Sigmoid colon (tissue), 6 donors: ENCODE measurements at regions not wholly inside any gene's neighbourhood (a gene's known extent, or its start where the extent isn't known, plus 50 kb on each side); places are given as distances from the start of the nearest gene placed in this dataset.

ENCODE experiments used
- DNase-seq: peaks from one replicate; pipeline ENCODE4 v3.0.0-alpha.2; 2019
- H3K27ac ChIP-seq, 4 donors: fragments of 200-600 bp; sonication (generic); one replicate each; pipeline ENCODE4 v1.5.1; 2016 to 2019; ENCODE audit warnings: mild to moderate bottlenecking in 1 of 4
- H3K27me3 ChIP-seq, 3 donors: fragments of 200-600 bp; sonication (generic); one replicate each; pipeline ENCODE4 v1.5.1; 2019; ENCODE audit warnings: mild to moderate bottlenecking in 1 of 3
- H3K36me3 ChIP-seq, 4 donors: fragments of 200-600 bp; sonication (generic); one replicate each; pipeline ENCODE4 v1.5.1; 2016 to 2019
- H3K4me1 ChIP-seq, 4 donors: fragments of 200-600 bp; sonication (generic); one replicate each; pipeline ENCODE4 v1.5.1; 2017 to 2019
- H3K4me3 ChIP-seq, 4 donors: fragments of 200-600 bp; sonication (generic); one replicate each; pipeline ENCODE4 v1.5.1; 2017 to 2019; ENCODE audit warnings: mild to moderate bottlenecking in 2 of 4, moderate library complexity in 1 of 4
- H3K9me3 ChIP-seq, 4 donors: fragments of 200-600 bp in 3 of 4; sonication (generic) in 3 of 4; one replicate each; pipeline versions ENCODE4 v1.5.1 to v1.6.1; 2013 to 2019
- EP300 ChIP-seq, 4 donors: sonication (generic); formaldehyde crosslinking; IDR thresholded peaks; one replicate each; pipeline ENCODE4 v1.6.1; 2017; ENCODE audit warnings: antibody characterized with exemption in 4 of 4
- POLR2A ChIP-seq, 2 donors: fragments of 450-650 bp; IDR thresholded peaks; one replicate each; pipeline ENCODE4 v1.6.1; 2016; ENCODE audit warnings: antibody characterized with exemption in 2 of 2, mild to moderate bottlenecking in 2 of 2, moderate library complexity in 2 of 2
- POLR2AphosphoS5 ChIP-seq, 4 donors: sonication (generic); formaldehyde crosslinking; IDR thresholded peaks; one replicate each; pipeline ENCODE4 v1.6.1; 2017; ENCODE audit warnings: antibody characterized with exemption in 4 of 4
- WGBS, 2 donors: extraction: QIAGEN DNeasy Blood & Tissue Kit; methylation state at CpG; one replicate each; pipeline ENCODE4 v1.1.7; 2013; 5-methylcytosine and 5-hydroxymethylcytosine counted together
- intact Hi-C: fragments of 100-400 bp; cut with DNase I; formaldehyde crosslinking; loops from one replicate; pipeline ENCODE4 v1.15.1; 2023
- TF ChIP-seq, protein P1 (sequence below), 4 experiments: fragments of 450-650 bp in 3 of 4; fragments of 200-600 bp in 1 of 4; IDR thresholded peaks; one replicate each; pipeline ENCODE4 v1.5.1; 2016 to 2019; ENCODE audit warnings: antibody characterized with exemption in 4 of 4, mild to moderate bottlenecking in 3 of 4, moderate library complexity in 2 of 4
- donor health status: healthy with polysubstance abuse.
- donor health status: healthy.

DNA sequence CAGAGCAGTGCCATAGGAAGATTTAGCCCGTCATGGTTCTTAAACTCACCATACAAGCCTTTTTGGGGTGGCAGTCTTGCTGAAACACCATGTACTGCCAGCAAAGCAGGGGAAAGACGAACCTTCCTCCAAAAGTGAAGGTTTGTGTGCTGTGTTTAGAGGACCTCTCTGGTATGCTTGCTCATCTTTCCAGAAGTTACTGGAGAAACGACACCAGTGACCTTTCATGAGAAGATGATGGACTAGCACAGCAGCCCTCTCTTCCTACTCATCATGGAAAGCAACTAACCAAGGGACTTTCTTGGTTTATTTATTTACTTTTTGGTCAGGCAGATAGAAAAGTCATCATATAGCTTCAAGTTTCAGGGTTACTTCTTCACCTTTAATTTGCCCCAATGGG is 247.4 kb downstream of the PTEN start:
- 82 to 86% methylated on average over 3 of the region's 3 CpGs for WGBS, 2 donors
- TF ChIP-seq POLR2AphosphoS5 (IDR thresholded peaks at IDR 0.05), result no peak
- no peak for TF ChIP-seq POLR2A (IDR thresholded peaks at IDR 0.05)
- no peak for TF ChIP-seq EP300 (IDR thresholded peaks at IDR 0.05)
- no peak for DNase-seq
- no peak overlapping the region for H3K4me3 ChIP-seq
- H3K9me3 ChIP-seq, result no peaks in the 10 kb centered on the region
- no peaks in the 10 kb centered on the region for H3K4me1 ChIP-seq
- H3K27me3 ChIP-seq, result no peaks in the 10 kb centered on the region
- intact Hi-C loops, result loop anchor here (5.0 kb wide), 1 partner anchor 259 kb away; no protein-coding TSS in a partner anchor
- no peak overlapping the region for H3K27ac ChIP-seq
- H3K36me3 ChIP-seq, result no peaks in the 10 kb centered on the region

DNA sequence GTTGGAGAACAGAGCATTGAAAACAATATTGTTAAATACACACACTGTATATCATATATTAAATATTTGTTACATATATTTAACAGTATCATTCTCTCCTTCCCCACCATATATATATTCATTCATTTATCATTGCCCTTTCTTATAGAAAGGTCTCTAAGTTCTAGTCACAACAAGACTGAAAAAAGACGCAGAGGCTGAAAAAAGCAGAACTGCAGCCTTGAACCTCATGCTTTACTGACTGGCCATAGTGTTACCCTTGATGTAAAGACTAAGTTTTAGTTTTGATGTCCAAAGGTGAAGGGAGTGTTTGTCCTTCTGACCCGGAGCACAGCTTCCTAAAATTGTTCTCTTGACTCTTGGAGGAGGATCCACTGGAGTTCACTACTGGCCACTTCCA is 247.9 kb downstream of the PTEN start:
- intact Hi-C loops, result loop anchor here (5.0 kb wide), 1 partner anchor 259 kb away; no protein-coding TSS in a partner anchor
- H3K4me1 ChIP-seq, result no peaks in the 10 kb centered on the region
- no peaks in the 10 kb centered on the region for H3K36me3 ChIP-seq
- TF ChIP-seq, protein P1, sequence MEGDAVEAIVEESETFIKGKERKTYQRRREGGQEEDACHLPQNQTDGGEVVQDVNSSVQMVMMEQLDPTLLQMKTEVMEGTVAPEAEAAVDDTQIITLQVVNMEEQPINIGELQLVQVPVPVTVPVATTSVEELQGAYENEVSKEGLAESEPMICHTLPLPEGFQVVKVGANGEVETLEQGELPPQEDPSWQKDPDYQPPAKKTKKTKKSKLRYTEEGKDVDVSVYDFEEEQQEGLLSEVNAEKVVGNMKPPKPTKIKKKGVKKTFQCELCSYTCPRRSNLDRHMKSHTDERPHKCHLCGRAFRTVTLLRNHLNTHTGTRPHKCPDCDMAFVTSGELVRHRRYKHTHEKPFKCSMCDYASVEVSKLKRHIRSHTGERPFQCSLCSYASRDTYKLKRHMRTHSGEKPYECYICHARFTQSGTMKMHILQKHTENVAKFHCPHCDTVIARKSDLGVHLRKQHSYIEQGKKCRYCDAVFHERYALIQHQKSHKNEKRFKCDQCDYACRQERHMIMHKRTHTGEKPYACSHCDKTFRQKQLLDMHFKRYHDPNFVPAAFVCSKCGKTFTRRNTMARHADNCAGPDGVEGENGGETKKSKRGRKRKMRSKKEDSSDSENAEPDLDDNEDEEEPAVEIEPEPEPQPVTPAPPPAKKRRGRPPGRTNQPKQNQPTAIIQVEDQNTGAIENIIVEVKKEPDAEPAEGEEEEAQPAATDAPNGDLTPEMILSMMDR (IDR thresholded peaks at IDR 0.05), result no peak
- no peak for TF ChIP-seq POLR2AphosphoS5 (IDR thresholded peaks at IDR 0.05)
- TF ChIP-seq EP300 (IDR thresholded peaks at IDR 0.05), result no peak
- no peak for TF ChIP-seq POLR2A (IDR thresholded peaks at IDR 0.05)
- H3K27me3 ChIP-seq, result no peaks in the 10 kb centered on the region
- no peak for DNase-seq
- no peak overlapping the region for H3K27ac ChIP-seq
- no peak overlapping the region for H3K4me3 ChIP-seq
- WGBS, 2 donors, result 75 to 76% methylated on average over 2 of the region's 2 CpGs
- H3K9me3 ChIP-seq, result no peaks in the 10 kb centered on the region

DNA sequence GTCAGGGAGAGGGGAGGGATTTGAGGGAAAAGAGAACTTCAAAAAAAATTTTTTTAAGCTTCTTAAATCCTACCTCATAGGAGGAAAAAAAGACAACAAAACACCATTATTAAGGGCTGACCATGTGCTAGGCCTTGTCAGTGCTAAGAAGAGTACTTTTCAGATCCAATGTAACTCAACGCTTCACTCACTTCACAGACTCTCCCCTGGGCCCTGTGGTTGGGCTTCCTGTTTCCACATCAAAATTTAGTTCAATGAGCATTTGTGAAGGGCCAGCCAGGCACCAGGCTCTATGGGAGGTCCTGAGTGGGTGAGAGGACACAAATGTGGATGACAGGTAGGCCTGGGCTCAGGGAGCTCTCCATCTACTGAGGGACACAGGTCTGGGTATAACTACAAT is 249.8 kb downstream of the PTEN start:
- no peaks in the 10 kb centered on the region for H3K4me1 ChIP-seq

DNA sequence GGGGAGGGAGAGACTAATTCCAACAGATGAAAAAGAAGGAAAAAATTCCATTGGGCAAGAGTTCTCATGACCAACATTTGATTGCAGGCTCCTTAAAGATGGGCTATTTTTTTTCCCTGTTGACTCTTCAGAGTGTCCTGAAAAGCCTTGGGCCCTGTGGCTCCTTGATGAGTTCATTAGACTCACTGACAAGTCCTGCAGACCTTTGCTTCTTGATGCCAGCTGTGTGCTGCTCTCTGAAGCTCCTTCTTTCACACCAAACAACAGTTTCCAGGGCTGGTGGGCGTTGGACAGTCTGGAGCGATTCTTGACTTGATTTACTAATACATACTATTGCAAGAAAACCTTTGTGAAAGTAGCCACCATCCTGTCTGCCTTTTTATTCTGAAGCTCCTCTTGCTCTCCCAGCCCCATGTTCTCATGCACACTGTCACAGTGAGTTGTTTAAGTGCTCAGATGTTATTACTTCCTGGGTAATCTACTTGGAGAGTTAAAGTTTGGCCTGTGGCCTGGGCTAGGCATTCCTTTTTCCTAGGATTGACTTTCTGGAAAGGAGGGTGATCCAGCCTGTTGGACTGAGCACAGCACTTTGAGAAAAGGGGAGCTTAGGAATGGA is 250.3 kb downstream of the PTEN start:
- intact Hi-C loops, result loop anchor here (5.0 kb wide), 1 partner anchor 261 kb away; no protein-coding TSS in a partner anchor
- Histone ChIP-seq H3K4me3 (no peak overlapping the region), H3K4me1 (no peaks in the 10 kb centered on the region), H3K9me3 (no peaks in the 10 kb centered on the region), H3K27ac (no peak overlapping the region), H3K36me3 (no peaks in the 10 kb centered on the region), H3K27me3 (no peaks in the 10 kb centered on the region)
- TF ChIP-seq EP300 (IDR thresholded peaks at IDR 0.05), result no peak
- TF ChIP-seq POLR2AphosphoS5 (IDR thresholded peaks at IDR 0.05), result no peak
- TF ChIP-seq, protein P1 (IDR thresholded peaks at IDR 0.05), result no peak
- TF ChIP-seq POLR2A (IDR thresholded peaks at IDR 0.05), result no peak
- no peak for DNase-seq
- WGBS, 2 donors, result 71 to 95% methylated on average over 2 of the region's 2 CpGs

More for the DNA sequence above, 249.8 kb downstream of the PTEN start:
- Histone ChIP-seq H3K27ac (no peak overlapping the region), H3K4me3 (no peak overlapping the region), H3K9me3 (no peaks in the 10 kb centered on the region), H3K27me3 (no peaks in the 10 kb centered on the region), H3K36me3 (no peaks in the 10 kb centered on the region)
- DNase-seq, result no peak
- WGBS, 2 donors, result 63 to 92% methylated on average over 1 of the region's 1 CpG
- intact Hi-C loops, result loop anchor here (5.0 kb wide), 1 partner anchor 261 kb away; no protein-coding TSS in a partner anchor
- no peak for TF ChIP-seq EP300 (IDR thresholded peaks at IDR 0.05)
- TF ChIP-seq, protein P1 (IDR thresholded peaks at IDR 0.05), result no peak
- no peak for TF ChIP-seq POLR2AphosphoS5 (IDR thresholded peaks at IDR 0.05)
- no peak for TF ChIP-seq POLR2A (IDR thresholded peaks at IDR 0.05)

DNA sequence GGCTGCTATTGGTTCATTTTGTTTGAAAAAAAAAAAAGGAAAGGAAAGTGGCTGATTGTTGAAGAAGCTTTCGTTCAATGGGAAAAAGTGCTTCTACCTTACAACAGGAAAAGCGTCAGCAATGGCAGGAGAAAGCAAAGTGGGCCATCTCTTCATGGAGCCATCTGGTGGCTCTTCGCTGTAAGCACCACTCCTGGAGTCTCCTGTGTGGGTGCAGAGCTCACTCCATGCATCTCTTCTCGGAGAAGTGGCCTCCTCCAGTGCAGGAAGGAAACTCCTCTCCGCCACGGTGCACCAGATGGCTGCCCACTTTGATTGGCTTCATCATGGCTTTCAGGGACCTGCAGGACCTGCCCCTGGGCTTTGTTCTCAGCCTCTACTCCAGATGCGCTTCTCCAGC is 250.9 kb downstream of the PTEN start:
- H3K4me3 ChIP-seq, result no peak overlapping the region
- intact Hi-C loops, result loop anchor here (5.0 kb wide), 1 partner anchor 262 kb away; no protein-coding TSS in a partner anchor
- DNase-seq, result no peak
- H3K27me3 ChIP-seq, result no peaks in the 10 kb centered on the region
- 59 to 86% methylated on average over 7 of the region's 7 CpGs for WGBS, 2 donors
- no peaks in the 10 kb centered on the region for H3K9me3 ChIP-seq
- H3K36me3 ChIP-seq, result no peaks in the 10 kb centered on the region
- TF ChIP-seq, protein P1 (IDR thresholded peaks at IDR 0.05), result peak in 3 of 4 experiments; percentile 20 to 30 (median 26)
- no peak for TF ChIP-seq POLR2A (IDR thresholded peaks at IDR 0.05)
- no peak overlapping the region for H3K27ac ChIP-seq
- H3K4me1 ChIP-seq, result no peaks in the 10 kb centered on the region
